ENCODE measurements at regions not wholly inside any gene's neighbourhood (a gene's known extent, or its start where the extent isn't known, plus 50 kb on each side); places are given as distances from the start of the nearest gene placed in this dataset.

- intact Hi-C loops (cut with DNase I) = no loop called here
- DNase-seq = no peak
These were observed 59.6 kb upstream of the NEDD9 start for GRCh38 chr6:11292091-11292490.

- intact Hi-C loops (cut with DNase I) = no loop called here
- no peak for DNase-seq
These were observed 59.1 kb upstream of the NEDD9 start for GRCh38 chr6:11291582-11291981.

GRCh38 chr6:11290027-11290426 is 57.6 kb upstream of the NEDD9 start:
- intact Hi-C loops (cut with DNase I) = no loop called here
- no peak for DNase-seq

GRCh38 chr6:11288065-11288464 is 55.6 kb upstream of the NEDD9 start:
- DNase-seq = no peak
- intact Hi-C loops (cut with DNase I) = no loop called here

GRCh38 chr6:11284996-11285395 is 52.5 kb upstream of the NEDD9 start:
- DNase-seq = no peak

GRCh38 chr6:11283629-11284028 is 51.2 kb upstream of the NEDD9 start:
- DNase-seq = no peak
- intact Hi-C loops (cut with DNase I) = no loop called here

More at GRCh38 chr6:11284996-11285395, 52.5 kb upstream of the NEDD9 start:
- intact Hi-C loops (cut with DNase I) = no loop called here

- intact Hi-C loops (cut with DNase I) = no loop called here
- no peak for DNase-seq
These were observed 50.4 kb upstream of the NEDD9 start for GRCh38 chr6:11282875-11283274.

Data from head of caudate nucleus (tissue), 42 donors.